ACC112 (cell line): ENCODE measurements at regions not wholly inside any gene's neighbourhood (a gene's known extent, or its start where the extent isn't known, plus 50 kb on each side); places are given as distances from the start of the nearest gene placed in this dataset.
"Not testable (repeated sequence)": the region's sequence is repeated elsewhere in the genome, so short reads cannot be mapped to it uniquely, and the experiment has no call there.

Source experiments
- H2AFZ ChIP-seq: fragments of 200-600 bp; sonication (generic); one replicate; pipeline ENCODE4 v1.6.0; 2017; ENCODE audit warnings: antibody characterized with exemption, low read length; ENCODE audit not compliant: unreplicated experiment
- H3K27ac ChIP-seq: fragments of 200-600 bp; sonication (generic); 2 replicates; pipeline ENCODE4 v1.5.1; 2014; ENCODE audit warnings: low read depth, mild to moderate bottlenecking, antibody characterized with exemption, low read length, moderate library complexity
- H3K27me3 ChIP-seq: fragments of 200-600 bp; sonication (generic); 2 replicates; pipeline ENCODE4 v1.6.1; 2014; ENCODE audit warnings: mild to moderate bottlenecking, antibody characterized with exemption, low read length, moderate library complexity, mixed read lengths; ENCODE audit not compliant: insufficient read depth
- H3K36me3 ChIP-seq: fragments of 200-600 bp; sonication (generic); 2 replicates; pipeline ENCODE4 v1.6.1; 2016; ENCODE audit warnings: mild to moderate bottlenecking, antibody characterized with exemption, low read length, moderate library complexity, mixed read lengths; ENCODE audit not compliant: insufficient read depth
- H3K4me1 ChIP-seq: fragments of 200-600 bp; sonication (generic); one replicate; pipeline ENCODE4 v1.6.1; 2016; ENCODE audit warnings: low read length, mixed read lengths; ENCODE audit not compliant: insufficient read depth, unreplicated experiment, control insufficient read depth
- H3K4me3 ChIP-seq: fragments of 200-600 bp; sonication (generic); 2 replicates; pipeline ENCODE4 v1.5.1; 2014; ENCODE audit warnings: mild to moderate bottlenecking, low read depth, low read length
- H3K79me2 ChIP-seq: fragments of 200-600 bp; sonication (generic); one replicate; pipeline ENCODE4 v1.6.0; 2016; ENCODE audit warnings: low read length; ENCODE audit not compliant: control insufficient read depth, unreplicated experiment, insufficient read depth

DNA sequence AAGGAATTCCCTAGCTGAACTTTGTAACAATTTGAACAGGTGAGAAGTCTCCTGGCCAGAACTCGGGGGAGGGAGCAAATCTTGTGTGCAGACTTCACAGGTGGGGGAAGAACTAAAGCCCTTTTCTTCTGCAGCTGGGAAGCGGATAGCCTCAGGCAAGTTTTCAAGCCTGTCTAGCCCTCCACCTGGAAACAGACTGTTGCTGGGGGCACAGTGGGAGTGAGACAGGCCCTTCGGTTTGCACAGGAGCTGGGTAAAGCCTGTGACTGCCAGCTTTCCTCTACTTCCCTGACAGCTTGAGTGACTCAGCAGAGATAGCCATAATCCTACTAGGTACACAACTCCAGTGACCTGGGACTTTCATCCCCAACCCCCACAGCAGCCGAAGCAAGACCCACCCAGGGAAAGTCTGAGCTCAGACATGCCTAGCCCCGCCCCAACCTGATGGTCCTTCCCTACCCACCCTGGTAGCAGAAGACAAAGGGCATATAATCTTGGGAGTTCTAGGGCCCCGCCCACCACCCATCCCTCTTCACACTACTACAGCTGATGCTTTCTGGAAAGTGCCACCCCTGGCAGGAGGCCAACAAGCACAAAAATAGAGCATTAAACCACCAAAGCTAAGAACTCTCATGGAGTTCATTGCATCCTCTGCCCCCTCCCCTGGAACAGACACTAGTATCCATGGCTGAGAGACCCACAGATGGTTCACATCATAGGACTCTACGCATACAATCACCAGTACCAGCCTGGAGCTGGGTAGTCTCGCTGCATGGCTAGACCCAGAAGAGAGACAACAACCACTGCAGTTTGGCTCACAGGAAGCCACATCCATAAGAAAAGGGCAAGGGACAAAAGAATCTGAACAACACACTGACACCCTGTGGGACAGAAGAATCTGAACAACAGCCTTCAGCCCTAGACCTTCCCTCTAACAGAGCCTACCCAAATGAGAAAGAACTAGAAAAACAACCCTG lies 479.0 kb downstream of the RAP2B start:
- H3K27ac ChIP-seq = no peak overlapping the region
- no peak overlapping the region for H3K4me3 ChIP-seq

DNA sequence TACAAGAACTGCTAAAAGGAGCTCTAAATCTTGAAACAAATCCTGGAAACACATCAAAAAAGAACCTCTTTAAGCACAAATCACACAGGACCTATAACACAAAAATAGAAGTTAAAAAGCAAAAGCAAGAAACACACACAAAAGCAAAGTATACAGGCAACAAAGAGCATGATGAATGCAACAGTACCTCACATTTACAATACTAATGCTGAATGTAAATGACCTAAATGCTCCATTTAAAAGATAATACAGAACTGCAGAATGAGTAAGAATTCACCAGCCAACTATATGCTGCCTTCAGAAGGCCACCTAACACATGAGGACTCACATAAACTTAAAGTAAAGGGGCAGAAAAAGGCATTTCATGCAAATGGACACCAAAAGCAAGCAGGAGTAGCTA lies 478.6 kb upstream of the ARHGEF26 start:
- H3K4me3 ChIP-seq, H3K27ac ChIP-seq, H3K27me3 ChIP-seq, H3K79me2 ChIP-seq, H3K36me3 ChIP-seq, H3K4me1 ChIP-seq, H2AFZ ChIP-seq: not testable (repeated sequence)

More for the DNA sequence above, 479.0 kb downstream of the RAP2B start:
- no peaks in the 10 kb centered on the region for H3K27me3 ChIP-seq
- no peak overlapping the region for H2AFZ ChIP-seq
- no peaks in the 10 kb centered on the region for H3K79me2 ChIP-seq
- H3K36me3 ChIP-seq = no peaks in the 10 kb centered on the region
- no peaks in the 10 kb centered on the region for H3K4me1 ChIP-seq

DNA sequence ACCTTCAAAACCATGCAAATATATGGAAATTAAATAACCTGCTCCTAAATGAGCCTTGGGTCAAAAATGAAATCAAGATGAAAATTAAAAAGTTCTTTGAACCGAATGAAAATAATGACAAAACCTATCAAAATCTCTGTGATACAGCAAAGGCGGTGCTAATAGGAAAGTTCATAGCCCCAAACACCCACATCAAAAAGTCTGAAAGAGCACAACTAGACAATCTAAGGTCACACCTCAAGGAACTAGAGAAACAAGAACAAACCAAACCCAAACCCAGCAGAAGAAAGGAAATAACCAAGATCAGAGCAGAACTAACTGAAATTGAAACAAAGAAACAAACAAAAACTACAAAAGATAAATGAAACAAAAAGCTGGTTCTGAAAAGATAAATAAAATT lies 477.7 kb upstream of the ARHGEF26 start:
- not testable (repeated sequence) for H3K4me1 ChIP-seq, H3K4me3 ChIP-seq, H3K36me3 ChIP-seq, H3K27me3 ChIP-seq, H3K79me2 ChIP-seq, H3K27ac ChIP-seq, H2AFZ ChIP-seq

DNA sequence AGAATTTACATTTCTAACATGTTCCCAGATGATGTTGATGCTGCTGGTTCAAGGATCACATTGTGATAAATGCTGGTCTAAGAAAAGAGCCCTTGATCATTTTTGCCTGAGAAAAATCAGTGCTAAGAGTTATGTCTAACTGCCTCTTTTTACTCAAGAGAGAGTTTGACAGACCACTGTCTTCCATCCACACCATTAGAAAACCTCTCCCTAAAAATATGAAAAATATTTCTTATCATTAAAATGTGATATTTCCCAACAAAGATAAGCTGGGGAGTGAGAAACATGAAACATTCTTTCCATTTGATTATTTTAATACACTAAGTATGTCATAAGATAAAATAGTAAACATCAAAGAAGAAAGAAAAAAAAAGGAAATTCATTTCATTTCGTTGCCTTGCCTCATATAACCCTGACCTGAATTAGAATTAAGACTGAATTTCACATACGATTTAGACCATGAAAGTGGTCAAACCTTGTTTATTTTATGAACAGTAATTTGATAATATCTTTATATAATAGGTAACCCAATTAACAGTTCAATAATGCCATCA lies 471.8 kb upstream of the ARHGEF26 start:
- H2AFZ ChIP-seq = no peak overlapping the region
- no peaks in the 10 kb centered on the region for H3K79me2 ChIP-seq
- H3K4me1 ChIP-seq = no peaks in the 10 kb centered on the region
- no peak overlapping the region for H3K27ac ChIP-seq
- no peak overlapping the region for H3K4me3 ChIP-seq
- no peaks in the 10 kb centered on the region for H3K36me3 ChIP-seq
- H3K27me3 ChIP-seq = no peaks in the 10 kb centered on the region

DNA sequence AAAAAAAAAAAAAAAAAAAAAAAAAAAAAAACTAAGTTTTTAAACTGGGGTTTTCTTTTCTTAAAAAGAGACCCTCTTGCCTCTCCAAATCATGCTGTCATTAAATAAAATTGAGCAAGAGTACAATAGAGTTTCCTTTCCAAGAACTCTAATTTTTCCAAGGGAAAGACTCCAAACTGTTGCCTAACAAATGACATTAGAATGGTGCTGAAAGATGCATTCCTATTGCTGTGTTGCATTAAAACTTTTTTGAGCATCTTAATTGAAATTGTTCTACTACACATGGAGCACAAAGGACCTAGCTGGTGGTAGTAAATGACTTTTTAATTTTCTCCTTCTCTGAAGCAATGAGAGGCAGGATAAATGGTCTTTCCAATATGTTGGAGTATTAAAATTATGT lies 469.1 kb upstream of the ARHGEF26 start:
- Histone ChIP-seq H3K27ac (no peak overlapping the region), H2AFZ (no peak overlapping the region), H3K79me2 (no peaks in the 10 kb centered on the region), H3K36me3 (no peaks in the 10 kb centered on the region), H3K4me3 (no peak overlapping the region), H3K4me1 (no peaks in the 10 kb centered on the region), H3K27me3 (no peaks in the 10 kb centered on the region)

DNA sequence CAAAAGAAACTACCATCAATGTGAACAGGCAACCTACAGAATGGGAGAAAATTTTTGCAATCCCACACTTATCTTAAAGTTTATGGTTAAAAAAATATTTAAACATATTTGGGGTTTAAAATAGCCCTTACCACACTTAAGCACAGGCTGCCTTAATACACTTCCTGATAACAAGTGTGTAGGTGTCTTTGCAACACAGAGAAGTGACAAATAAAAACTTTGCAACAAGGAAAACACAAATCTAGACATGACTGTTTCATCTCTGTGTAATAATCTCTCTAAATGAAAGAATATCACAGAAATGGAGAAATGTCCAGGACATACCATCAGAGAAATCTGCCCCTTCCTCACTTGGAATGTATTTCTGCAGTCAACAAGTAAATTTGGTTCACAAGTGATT lies 464.1 kb upstream of the ARHGEF26 start:
- Histone ChIP-seq H3K79me2 (no peaks in the 10 kb centered on the region), H3K4me1 (no peaks in the 10 kb centered on the region), H3K27me3 (no peaks in the 10 kb centered on the region), H2AFZ (no peak overlapping the region), H3K27ac (no peak overlapping the region), H3K36me3 (no peaks in the 10 kb centered on the region), H3K4me3 (no peak overlapping the region)

DNA sequence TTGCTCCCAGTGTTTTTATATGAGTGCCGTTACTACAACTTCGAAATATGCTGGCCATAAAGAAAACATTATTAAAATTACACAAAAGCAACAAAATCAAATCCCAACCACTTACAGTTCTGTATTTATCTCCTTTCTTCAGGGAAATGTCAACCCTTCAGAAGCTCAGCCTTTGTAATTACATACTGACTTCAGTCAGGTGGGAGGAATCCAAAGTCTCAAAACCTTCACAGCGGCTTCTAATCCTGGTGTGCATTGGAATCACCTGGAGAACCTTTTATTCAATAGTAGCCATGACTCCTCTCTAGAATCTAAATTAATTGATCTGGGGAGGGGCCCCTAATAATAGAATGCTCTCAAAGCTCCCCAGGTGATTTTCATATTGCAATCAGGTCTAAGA lies 463.7 kb upstream of the ARHGEF26 start:
- Histone ChIP-seq H3K36me3 (no peaks in the 10 kb centered on the region), H3K4me3 (no peak overlapping the region), H3K79me2 (no peaks in the 10 kb centered on the region), H3K27me3 (no peaks in the 10 kb centered on the region), H3K27ac (no peak overlapping the region), H3K4me1 (no peaks in the 10 kb centered on the region), H2AFZ (no peak overlapping the region)

DNA sequence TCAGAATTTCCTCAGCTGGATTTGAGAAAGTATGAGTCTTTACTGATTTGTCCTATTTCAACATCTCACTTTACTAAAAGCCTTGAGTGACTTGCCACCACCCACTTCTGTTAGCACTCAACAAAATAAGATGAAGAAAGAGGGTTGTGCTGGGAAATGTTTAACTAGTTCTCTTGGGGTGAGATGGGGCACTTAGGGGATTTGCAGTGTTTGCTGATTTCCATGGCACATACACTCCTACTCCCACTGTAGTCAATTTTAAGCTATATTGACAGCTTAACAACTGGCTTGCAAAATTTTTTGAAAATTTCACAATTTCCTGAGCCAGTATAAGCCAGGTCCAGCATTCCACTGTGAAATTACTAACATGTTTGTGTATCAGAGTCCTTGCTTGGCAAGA lies 463.1 kb upstream of the ARHGEF26 start:
- no peaks in the 10 kb centered on the region for H3K27me3 ChIP-seq
- H3K79me2 ChIP-seq = no peaks in the 10 kb centered on the region
- no peak overlapping the region for H2AFZ ChIP-seq
- no peak overlapping the region for H3K27ac ChIP-seq
- H3K4me3 ChIP-seq = no peak overlapping the region
- H3K36me3 ChIP-seq = no peaks in the 10 kb centered on the region
- H3K4me1 ChIP-seq = no peaks in the 10 kb centered on the region

DNA sequence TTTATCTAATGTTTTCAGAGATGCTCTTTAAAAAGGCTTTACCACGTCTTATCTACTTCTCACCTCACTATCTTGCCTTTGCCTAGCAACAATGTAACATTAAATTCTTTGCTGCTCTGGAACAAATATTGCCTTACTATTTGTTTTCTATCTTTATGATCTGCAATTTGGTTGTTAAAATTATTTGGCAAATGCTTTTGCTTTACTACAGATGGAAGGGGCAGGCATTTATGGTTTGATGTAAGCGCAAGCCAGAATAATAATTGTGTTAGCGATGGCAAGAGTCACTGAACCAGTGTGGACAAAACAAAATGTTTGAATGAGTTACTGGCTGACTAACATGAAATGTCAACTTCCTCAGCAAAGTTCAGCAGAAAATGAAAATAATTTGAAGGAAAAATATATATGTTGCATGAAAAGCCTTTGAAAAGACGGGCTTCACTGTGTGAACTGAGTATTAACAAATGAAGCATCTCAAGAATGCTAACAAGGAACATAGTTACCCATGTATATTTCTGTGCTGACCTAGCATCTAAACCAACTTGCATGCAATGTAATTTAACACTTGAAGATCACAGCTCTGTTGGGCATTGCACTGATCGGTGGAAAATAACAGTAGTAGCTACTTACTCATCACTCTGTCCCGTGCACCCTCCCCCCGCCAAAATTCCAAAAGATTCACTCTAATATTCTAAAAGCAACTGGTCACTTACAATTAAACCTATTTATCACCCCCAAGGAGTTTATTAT lies 454.0 kb upstream of the ARHGEF26 start:
- Histone ChIP-seq H3K4me1 (no peaks in the 10 kb centered on the region), H2AFZ (no peak overlapping the region), H3K4me3 (no peak overlapping the region), H3K36me3 (no peaks in the 10 kb centered on the region), H3K27ac (no peak overlapping the region), H3K27me3 (peaks cover 10% of the 10 kb centered on the region; the same call in 1 of the 2 replicates), H3K79me2 (no peaks in the 10 kb centered on the region)

DNA sequence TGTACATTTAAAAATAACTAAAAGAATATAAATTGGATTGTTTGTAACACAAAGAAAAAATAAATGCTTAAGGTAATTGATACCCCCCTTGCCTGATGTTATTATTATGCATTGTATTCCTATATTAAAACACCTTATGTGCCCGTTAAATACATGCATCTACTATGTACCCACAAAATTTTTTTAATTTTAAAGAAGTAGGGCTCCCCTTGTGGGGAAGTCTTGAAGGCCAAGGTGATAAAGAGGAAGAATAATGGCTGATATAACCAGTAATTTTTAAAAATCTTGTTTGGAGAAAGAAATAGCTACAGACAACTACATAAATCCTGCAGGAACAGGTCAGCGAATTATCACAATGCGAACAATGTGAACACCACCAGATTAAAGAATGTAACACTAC lies 451.7 kb upstream of the ARHGEF26 start:
- Histone ChIP-seq H3K4me3 (no peak overlapping the region), H3K79me2 (no peaks in the 10 kb centered on the region), H3K27ac (no peak overlapping the region), H3K4me1 (no peaks in the 10 kb centered on the region), H3K27me3 (peaks cover 7% of the 10 kb centered on the region; the same call in 1 of the 2 replicates), H3K36me3 (no peaks in the 10 kb centered on the region), H2AFZ (no peak overlapping the region)
